D721Med (cell line): ENCODE measurements at regions not wholly inside any gene's neighbourhood (a gene's known extent, or its start where the extent isn't known, plus 50 kb on each side); places are given as distances from the start of the nearest gene placed in this dataset.

ENCODE experiments used
- DNase-seq: peaks from one replicate; pipeline ENCODE4 v3.0.0; 2011; ENCODE audit warnings: low spot score; ENCODE audit not compliant: insufficient read length
- FAIRE-seq: peaks from 2 replicates; lab custom pipeline; 2011; peaks lifted over from hg19 to GRCh38; lab: Jason Lieb, UNC
- TF ChIP-seq, protein P1 (sequence below): IDR thresholded peaks from 2 replicates; pipeline ENCODE4 v1.5.1; 2012; ENCODE audit warnings: mild to moderate bottlenecking, control low read depth; ENCODE audit not compliant: insufficient read depth; ENCODE audit errors: missing control alignments

DNA sequence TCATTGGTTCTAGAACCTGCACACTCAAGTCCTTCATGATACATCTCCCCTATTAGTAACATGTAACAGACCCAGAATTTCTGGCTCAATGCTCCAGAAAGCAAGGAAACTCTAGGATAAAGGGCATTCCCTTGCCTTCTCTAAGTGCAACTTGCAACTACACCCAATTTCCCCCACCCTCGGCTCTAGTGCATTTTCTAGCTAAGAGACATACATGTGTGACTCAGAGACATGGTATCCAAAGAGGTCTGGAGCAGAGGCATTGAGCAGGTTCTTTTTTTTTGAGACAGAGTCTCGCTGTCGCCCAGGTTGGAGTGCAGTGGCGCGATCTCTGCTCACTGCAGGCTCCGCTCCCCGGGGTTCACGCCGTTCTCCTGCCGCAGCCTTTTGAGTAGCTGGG, 132.9 kb downstream of the ZC3H11B start:
- FAIRE-seq: no peak
- no peak for DNase-seq
- TF ChIP-seq, protein P1, sequence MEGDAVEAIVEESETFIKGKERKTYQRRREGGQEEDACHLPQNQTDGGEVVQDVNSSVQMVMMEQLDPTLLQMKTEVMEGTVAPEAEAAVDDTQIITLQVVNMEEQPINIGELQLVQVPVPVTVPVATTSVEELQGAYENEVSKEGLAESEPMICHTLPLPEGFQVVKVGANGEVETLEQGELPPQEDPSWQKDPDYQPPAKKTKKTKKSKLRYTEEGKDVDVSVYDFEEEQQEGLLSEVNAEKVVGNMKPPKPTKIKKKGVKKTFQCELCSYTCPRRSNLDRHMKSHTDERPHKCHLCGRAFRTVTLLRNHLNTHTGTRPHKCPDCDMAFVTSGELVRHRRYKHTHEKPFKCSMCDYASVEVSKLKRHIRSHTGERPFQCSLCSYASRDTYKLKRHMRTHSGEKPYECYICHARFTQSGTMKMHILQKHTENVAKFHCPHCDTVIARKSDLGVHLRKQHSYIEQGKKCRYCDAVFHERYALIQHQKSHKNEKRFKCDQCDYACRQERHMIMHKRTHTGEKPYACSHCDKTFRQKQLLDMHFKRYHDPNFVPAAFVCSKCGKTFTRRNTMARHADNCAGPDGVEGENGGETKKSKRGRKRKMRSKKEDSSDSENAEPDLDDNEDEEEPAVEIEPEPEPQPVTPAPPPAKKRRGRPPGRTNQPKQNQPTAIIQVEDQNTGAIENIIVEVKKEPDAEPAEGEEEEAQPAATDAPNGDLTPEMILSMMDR: no peak

DNA sequence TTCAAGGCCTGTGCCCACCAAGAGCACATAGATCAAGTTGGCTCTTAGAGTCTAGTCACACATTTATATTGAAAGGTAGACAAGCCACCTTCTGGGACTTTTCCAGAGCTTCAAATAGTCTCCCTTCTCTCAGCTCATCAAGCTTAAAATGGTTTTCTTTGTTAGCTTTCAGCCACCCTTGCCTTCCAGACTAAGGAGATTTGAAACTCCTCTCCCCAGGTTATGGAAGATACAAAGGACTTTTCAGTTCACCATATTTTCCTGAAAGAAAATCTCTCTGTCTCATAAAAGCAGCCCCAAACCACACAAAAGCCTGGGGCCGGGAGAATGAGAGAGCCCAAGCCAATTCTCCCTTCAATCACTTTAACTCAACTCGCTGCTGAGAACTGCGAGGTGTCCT, 134.1 kb downstream of the ZC3H11B start:
- DNase-seq (no peak), FAIRE-seq (no peak)
- TF ChIP-seq, protein P1: no peak

DNA sequence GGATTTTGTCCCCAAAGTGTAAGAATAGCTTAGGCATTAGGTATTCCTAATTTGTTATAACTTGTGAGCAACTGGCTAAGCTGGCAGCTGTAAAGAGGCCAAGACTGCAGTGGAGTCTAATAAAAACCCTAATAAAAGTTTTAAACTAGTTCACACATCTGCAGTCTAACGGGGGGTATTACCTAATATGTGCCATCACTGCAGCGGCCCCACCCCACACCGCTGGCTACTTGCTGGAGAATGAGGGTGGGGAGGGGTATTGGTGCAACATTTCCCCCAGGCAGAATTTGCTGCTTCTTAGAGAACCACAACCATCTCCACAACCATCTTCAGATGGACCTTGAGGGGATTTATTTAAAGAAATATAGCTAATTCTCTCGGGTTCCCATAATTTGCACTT, 135.0 kb downstream of the ZC3H11B start:
- TF ChIP-seq, protein P1: no peak
- FAIRE-seq: no peak
- DNase-seq: no peak

DNA sequence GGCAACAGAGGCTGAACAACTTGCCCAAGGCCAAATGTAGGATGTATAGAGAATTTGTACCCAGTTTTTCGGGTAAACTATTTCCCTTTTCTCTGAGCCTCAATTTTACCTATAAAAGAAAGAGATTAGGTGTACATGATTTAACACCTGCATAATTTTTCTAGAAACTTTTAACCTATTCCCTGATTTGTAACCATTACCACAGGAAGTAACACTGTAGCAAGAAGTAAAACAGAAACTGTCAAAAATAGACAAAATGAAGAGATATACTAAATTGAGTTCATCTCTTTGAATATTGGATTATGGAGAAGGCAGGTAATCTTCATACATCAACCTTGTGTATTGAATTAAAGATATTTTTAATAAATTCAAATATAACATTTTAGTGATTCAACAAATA, 136.2 kb downstream of the ZC3H11B start:
- FAIRE-seq (no peak), DNase-seq (no peak)
- TF ChIP-seq, protein P1: no peak

GRCh38 chr1:219476116-219476515, 136.8 kb downstream of the ZC3H11B start:
- no peak for DNase-seq
- no peak for FAIRE-seq
- TF ChIP-seq, protein P1: no peak

- FAIRE-seq: no peak
- TF ChIP-seq, protein P1: no peak
- no peak for DNase-seq
Observed at GRCh38 chr1:219472596-219472995, 140.3 kb downstream of the ZC3H11B start.

DNA sequence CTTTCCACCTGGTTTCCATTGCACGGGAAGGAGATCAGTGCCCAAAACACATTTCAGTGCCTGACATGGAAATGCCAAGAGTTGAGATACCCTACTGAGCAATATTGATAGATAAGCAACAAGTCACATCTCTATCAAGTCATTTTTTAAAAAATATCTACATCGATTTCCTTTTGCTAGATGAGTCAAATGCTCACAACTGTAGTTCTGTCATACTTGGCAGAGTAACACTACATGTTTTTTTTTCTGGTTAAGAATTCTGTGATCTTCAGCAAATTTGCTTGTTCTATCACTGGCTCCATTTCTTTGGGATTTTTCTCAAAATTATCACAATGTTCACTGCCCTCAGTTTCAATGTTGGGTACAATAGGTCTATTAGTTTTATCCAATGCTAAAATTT, 145.4 kb downstream of the ZC3H11B start:
- TF ChIP-seq, protein P1: no peak

More for the DNA sequence above, 145.4 kb downstream of the ZC3H11B start:
- FAIRE-seq (no peak), DNase-seq (no peak)
